DMS53 treated with DMSO at 0.1 percent for 48 hours (cell line): ENCODE measurements at regions not wholly inside any gene's neighbourhood (a gene's known extent, or its start where the extent isn't known, plus 50 kb on each side); places are given as distances from the start of the nearest gene placed in this dataset.

Source experiments
- DNase-seq: peaks from one replicate; lab custom pipeline; 2025; ENCODE audit not compliant: unreplicated experiment; lab: John Stamatoyannopoulos, UW

GRCh38 chr6:153275997-153276396, 144.9 kb upstream of the RGS17 start:
- DNase-seq: no peak

- no peak for DNase-seq
These were observed 141.3 kb upstream of the RGS17 start for GRCh38 chr6:153272201-153272980.

- no peak for DNase-seq
These were observed 132.4 kb upstream of the RGS17 start for GRCh38 chr6:153263489-153263888.

- DNase-seq: no peak
These were observed 120.2 kb upstream of the RGS17 start for GRCh38 chr6:153251326-153251725.

- no peak for DNase-seq
These were observed 106.6 kb upstream of the RGS17 start for GRCh38 chr6:153237670-153238069.

GRCh38 chr6:153231048-153231646, 100.1 kb upstream of the RGS17 start:
- peak; percentile 24 for DNase-seq

GRCh38 chr6:153218184-153218792, 87.2 kb upstream of the RGS17 start:
- no peak for DNase-seq

- no peak for DNase-seq
These were observed 85.7 kb upstream of the RGS17 start for GRCh38 chr6:153216789-153217188.

GRCh38 chr6:153215242-153215641, 84.2 kb upstream of the RGS17 start:
- DNase-seq: no peak

- DNase-seq: no peak
These were observed 83.4 kb upstream of the RGS17 start for GRCh38 chr6:153214436-153214835.

- DNase-seq: no peak
These were observed 79.0 kb upstream of the RGS17 start for GRCh38 chr6:153210083-153210482.

- peak; percentile 65 for DNase-seq
These were observed 77.6 kb upstream of the RGS17 start for GRCh38 chr6:153208706-153209105.

- no peak for DNase-seq
These were observed 76.5 kb upstream of the RGS17 start for GRCh38 chr6:153207617-153208016.

- no peak for DNase-seq
These were observed 75.9 kb upstream of the RGS17 start for GRCh38 chr6:153207006-153207405.

- no peak for DNase-seq
These were observed 62.1 kb upstream of the RGS17 start for GRCh38 chr6:153192943-153193885.

- no peak for DNase-seq
These were observed 52.8 kb upstream of the RGS17 start for GRCh38 chr6:153183925-153184324.
